Activated CD8-positive, alpha-beta memory T cell treated with anti-CD3 and anti-CD28 coated beads for 1 hour (primary cell): ENCODE measurements at regions not wholly inside any gene's neighbourhood (a gene's known extent, or its start where the extent isn't known, plus 50 kb on each side); places are given as distances from the start of the nearest gene placed in this dataset.

ENCODE experiments used
- DNase-seq, 2 donors: peaks; one replicate each; pipeline ENCODE4 v3.0.0-alpha.2; 2020; ENCODE audit warnings: low read depth in 1 of 2; ENCODE audit errors: extremely low read depth in 1 of 2

DNA sequence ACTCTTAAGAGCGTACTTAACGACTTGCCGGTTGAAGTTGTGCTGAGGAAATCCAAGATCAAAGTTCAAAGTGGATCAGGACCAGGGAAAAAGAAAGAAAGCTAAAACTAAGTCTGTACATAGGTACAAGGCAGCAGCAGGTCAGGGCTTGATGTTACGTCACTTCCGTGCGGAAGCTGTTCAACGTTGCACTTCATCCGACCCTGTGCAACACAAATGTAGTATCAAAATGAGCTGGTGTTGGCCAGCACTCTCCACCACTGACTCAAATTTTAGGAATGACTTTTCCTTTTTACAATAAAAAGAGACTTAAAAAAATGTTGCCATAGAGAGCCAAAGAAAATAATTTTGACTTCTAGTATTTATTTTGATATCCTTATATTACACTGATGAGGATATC lies 1315.4 kb downstream of the EFNB2 start:
- DNase-seq = no peak

DNA sequence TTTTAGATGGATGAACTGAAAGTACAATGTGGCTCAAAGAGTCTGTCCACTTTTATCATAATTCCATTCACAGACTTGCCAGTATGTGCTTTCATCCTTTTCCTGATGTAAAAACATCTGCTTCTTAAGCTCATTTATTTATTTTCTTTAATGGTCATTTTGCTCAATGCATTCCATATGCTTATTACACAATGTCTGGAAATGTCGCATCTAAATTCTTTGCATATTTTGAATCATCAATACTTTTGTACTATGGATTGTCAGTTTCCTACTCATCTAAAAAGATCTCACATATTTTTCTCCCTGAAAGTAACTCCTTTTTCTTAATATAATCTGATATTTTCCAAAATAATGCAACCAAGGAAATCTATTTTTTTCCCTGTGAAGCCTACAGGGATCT lies 1315.8 kb downstream of the EFNB2 start:
- no peak for DNase-seq

DNA sequence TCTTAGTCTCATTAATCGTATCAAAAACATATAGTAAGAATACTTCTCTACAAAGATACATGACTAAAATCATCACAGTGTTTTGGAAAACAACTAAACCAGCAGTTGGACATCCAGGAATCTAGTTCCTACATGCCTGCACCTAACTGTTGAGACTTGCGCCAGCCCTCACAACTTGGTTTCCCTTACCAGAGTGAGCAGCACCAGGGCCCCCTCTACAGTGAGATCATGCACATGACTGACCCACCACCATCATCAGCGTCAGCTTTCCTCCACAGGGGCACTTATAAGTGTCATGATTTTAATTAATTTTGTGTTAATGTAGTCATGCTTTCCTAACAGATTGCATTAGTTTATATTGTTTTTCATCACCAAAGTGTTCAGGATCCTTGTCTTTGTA lies 1322.0 kb downstream of the EFNB2 start:
- DNase-seq = no peak

DNA sequence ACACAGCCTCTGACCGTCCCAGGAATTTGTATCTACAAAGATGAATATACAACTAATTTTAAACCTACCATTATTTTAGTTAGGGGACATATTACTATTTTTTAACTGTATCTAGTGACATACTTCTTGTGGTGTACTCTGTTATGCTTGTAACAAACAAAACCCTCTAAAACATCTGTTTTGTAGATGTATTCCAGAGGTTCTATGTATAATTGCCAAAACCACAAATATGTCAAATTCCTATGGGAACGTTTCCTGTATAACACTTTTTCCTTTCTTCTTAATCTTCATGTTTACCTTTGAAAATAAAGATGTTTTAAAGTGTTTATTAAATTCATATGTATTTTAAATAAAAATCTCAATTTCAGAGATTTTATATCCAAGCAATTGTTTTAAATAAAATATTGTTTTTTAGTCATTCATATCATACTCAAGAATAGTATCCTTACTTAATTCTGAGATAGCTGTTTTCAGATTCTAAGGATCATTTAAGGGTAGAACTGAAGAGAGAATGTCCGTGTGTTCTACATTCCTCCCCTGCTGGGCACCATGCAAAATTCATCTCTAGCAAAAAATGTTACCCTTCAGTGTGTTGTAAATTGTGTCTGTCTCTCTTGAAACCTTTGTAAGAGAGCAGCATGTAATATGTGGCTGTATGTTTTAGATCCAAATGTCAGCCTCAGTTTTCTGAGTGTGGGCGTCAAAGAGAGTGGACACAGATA lies 1327.7 kb downstream of the EFNB2 start:
- DNase-seq = no peak

DNA sequence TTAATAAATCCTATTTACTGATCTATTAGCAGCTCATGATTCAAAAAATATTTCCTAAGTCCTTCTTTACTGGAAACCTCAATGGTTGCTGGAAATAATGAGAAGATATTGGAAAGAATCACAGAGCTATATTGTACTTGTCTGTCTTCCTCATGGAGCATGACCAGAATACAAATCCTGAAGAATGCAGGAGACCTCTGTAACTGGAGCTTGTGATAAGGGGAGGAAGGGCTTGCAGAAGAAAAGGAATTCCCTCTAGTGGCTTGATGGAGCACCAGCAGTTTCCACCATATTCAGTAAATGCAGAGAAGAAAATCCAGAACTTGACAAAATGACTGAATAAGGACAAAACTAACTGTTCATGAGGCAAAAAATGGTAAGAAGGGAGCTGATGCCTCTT lies 1333.1 kb downstream of the EFNB2 start:
- DNase-seq = no peak

DNA sequence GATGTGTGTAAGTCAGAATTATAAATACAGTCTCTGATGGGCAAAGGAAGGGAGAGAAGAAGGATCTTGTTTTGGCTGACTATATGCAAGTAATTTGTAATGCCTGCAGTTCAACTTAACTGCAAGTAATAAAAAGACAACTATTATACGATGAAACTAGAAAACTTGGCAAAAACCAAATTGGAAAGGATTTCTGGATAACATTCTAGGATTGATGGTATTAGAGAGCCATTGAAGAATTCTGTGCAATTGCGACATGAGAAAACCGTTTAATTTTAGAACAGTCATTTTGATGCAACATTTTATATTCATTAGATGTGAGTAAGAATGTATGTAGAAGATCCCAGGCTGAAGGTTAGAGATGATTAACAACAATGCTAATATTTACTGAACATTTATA lies 1334.1 kb downstream of the EFNB2 start:
- no peak for DNase-seq

DNA sequence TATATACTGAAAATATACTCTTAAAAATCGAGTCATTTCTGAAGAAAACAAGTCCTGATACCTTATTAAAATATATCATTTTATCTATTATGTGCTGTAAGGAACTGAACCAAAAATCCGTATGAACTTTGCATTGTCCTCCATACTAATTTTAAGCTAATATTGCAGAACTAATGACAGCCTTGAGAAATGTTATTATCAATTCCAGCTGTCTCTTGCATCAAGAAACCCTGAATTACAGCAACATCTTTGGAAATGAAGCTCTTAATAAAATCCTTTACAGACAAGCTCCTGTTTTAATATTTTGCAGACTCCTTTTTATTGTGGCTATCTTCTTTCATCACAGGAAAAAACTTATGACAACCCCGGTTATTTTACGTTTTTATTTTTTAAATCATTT lies 1335.3 kb downstream of the EFNB2 start:
- DNase-seq = no peak

DNA sequence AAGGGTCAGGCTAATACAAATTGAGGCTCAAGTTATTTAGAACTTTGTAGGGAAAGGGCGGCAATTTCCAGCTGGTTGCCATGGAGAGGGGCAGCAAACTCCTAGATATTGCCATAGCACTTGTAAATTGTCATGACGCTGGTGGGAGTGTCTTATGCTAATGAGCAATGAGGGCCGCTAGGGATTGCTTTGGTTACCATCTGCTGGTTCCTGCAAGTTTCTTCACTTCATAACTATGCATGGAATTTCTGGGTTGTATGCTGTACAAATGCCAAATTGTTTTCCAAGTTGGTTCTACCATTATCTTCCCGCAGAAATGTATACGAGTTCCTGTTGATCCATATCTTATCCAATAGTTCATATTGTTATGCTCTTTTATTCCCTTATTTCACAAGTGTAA lies 1339.4 kb downstream of the EFNB2 start:
- no peak for DNase-seq

DNA sequence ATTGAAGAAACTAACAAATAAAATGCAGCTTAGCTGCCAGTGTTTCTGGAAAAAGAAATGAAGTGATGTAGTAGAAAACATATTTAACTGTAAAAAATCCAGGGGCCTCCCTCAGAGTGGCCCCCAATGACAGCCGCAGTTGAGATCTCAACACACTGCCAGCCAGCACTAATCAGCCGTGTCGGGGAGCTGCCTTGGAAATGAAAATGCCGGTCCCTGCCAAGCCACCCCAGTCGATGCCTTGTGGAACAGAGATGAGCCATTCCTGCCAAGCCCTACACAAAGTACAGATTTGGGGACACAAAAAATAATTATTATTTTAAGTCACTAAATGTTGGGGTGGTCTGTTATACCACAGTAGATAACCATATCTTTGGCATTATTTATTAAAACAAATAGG lies 1342.4 kb downstream of the EFNB2 start:
- DNase-seq = no peak

DNA sequence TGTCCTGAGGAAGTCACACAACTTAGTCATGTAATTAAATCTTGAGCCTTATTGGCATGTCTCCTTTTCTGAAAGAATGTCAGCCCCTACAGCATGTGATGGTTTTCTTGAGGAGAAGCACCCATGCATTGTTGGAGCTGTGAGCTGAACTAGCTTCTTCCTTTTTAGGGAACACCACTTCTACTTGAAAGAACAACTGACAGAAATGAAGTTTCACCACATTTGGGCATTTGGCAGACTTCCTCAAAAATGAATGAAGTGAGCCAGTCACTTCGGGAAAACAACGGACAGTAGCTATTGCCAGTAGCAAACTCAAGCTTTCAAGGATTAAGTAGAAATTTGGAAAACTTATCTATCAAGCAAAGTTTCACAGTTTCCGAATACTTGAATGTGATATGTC lies 1351.3 kb downstream of the EFNB2 start:
- DNase-seq = no peak

DNA sequence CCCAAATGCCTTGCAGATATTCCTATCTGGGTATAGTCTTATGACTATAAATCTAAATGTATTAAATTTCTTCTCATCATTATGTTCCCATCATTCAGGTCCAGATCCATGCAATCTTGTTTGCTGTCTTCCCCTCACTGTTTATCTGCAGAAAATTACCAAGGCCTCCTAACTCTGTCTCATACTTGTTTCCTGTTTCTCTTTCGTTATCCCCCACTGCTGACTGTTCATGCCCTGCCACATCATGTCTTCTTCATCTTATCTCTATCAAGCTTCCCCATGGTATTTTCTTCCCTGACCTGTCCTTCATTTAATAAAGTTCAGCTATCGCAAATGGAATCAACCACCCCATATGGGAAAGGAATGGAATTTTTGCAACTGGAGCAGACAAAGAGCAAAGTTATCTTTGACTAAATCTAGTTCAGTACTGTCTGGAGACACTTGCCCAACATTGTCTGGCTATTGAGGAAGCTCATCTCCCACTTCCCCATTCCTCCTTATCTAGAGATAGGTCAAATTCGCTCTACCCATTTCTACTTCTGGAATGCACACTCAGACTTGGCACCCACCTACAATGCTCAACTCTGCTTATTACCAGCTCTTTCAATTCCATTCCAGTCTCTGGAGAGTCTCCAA lies 1358.1 kb downstream of the EFNB2 start:
- DNase-seq = no peak

DNA sequence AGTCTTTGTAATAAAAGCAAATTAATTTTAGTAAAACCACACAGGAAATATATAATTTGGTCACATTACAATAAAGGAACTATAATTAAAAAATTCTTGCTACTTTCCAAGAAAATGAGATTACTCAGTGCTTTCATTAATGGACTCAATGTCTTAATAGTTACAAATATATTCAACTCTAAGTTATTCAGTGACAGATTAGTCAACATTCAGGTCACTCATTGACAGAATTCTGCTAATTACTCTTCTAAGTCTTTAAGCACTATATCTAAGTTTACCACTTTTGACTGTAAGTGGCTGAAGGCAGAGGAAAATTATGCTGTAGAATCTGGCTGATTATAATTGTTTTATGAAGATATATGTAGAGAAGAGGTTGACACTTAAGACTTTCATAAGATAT lies 1365.0 kb downstream of the EFNB2 start:
- DNase-seq = no peak

DNA sequence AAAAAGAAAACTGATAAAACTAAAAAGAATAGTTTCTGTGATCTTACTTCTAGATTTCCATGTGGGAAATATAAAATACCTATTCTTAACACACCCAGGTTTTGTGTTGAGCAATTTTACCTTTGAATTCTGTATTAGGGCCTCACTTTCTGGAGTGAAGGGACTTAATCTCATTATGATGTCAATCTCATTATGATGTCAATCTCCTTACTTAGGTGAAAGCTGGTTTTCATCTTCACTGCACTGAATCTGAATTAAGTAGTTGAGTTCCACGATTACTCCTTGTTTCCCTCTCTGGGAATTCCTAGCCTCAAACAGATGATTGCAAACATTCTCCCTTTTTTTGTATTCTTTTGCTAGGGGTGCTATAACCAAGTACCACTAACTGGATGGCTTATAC lies 1367.2 kb downstream of the EFNB2 start:
- DNase-seq = no peak

DNA sequence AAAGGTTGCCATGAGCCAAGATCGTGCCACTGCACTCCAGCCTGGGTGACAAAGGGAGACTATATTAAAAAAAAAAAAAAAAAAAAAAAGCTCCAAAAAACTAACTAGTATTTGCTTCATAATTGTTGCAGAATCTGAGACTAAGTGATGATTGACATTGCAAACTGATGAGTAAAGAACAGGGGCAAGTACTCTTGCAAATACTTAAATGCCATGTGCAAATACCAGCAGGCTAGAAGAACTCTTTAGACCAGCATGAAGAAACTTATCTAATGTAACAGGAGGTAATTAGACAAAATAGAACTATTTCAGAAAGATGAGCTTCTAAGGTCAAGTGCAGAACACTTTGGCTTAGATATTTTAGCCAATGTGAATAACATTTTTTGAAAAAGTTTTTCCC lies 1368.1 kb downstream of the EFNB2 start:
- DNase-seq = no peak

DNA sequence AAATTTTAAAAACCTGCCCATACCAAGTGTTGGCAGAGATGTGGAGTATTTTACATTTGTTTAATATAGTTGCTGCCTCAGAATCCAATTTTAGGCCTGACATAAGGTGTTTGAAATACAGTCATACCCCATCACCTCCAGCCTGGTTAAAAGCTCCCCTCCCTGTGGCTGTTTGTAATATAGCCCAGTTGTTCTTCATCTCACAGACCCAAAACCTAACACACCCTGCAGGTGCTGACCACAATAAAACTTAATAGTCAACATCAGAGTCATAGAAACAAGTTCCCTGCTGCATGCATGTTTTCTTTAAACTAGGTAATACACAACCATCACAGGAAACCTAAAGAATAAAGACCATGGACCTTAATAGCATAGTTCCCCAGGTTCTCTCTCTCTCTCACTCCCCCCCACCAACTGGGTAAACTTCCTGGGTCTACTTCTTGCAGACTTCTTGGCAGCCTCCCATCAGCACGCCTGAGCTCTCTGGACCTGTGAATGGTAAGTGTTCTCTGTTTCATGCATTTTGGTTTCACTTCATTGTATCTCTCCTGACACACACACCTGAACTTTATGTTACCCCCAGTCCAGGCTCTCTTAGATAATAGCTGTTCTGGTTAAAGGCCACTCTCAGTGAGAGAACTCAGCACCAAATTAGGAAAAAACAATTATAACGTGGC lies 1369.9 kb downstream of the EFNB2 start:
- DNase-seq = no peak

DNA sequence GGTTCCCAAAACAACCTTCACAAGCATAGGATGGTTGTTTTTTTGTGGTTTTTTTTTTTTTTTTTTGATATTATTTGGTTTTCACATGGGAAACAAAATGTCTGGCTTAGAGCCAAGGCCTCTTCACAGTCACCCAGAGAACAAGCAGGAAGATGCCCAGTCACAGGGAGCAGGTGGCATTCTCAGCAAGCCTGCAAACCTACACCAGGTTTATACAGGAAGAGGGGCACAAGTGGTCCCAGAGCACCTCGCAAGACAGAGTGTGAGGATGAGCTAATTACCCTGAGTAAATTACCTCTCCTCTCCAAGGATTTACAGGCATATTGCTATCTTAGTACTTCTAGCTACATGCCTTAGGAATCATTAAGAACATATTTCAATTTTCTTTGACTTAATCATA lies 1375.6 kb downstream of the EFNB2 start:
- DNase-seq = no peak

DNA sequence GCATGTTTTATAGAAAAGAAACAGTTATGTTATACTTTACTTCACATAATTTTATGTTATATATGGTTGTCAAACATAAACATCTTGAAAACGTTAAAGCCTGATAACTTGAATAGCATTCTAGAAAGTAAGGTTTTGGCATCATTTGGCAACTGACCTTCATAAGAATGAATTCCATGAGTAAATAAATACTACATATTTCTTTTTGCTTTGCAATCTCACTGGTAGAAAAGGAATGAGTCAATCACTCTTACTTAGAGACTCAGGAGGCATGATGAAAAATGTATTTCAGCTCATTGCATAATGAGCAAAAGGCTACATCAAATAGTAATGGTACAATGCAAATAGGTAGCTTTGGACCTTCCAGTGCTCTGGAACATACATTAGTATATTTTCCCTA lies 1381.9 kb downstream of the EFNB2 start:
- DNase-seq = no peak

DNA sequence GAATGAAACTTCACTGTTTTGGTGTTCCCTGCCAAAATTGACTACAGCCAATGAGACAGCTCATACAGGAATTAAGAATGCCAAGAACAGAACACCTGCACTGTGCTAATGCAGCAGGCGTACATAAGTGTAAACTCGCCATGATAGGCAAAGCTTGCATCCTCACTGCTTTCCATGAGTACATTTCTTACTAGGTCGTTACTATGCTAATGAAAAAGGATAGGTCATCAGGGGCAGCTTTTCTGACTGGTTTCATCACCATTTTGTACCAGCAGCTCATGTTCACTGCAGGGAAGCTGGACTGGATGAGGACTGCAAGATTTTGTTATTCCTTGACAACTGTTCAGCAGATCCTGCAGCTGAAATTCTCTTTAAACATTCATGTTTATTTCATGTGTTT lies 1383.8 kb downstream of the EFNB2 start:
- DNase-seq = no peak

DNA sequence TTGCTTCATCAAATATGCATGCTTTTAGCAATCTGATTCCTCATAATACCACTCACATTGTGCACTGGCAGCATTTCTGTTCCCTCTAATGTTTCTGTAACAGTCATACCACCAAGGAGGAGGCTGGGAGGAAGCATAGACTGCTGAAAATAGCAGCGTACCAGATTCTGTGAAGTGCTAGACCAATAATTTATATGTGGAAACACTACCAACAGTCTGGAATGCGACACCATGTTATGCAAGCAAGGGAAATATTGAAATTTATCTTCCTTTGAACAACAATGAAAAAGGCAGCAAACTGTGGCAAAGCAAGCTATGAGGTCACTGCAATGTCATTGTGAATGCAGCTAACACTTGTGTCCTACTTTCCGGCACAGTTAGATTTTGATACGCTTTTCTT lies 1388.0 kb downstream of the EFNB2 start:
- no peak for DNase-seq

DNA sequence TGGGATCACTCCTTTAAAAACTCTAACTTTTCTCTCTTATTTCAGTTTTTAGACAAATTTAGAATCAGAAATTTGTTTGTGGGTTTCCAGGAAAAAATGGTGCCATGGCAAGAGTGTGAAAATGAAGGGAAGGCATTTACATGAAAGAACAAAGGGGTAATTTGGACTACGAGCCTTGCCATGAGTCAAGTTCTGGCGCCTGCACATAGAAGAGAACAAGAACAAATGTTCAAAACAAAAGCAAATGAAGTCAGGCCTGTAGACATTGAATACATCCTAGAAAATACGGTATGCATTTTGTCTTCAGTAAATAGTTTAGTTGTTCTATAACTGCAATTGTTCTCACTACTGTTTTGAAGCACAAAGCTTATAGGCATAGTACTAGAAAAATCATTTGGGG lies 1390.5 kb downstream of the EFNB2 start:
- DNase-seq = no peak

DNA sequence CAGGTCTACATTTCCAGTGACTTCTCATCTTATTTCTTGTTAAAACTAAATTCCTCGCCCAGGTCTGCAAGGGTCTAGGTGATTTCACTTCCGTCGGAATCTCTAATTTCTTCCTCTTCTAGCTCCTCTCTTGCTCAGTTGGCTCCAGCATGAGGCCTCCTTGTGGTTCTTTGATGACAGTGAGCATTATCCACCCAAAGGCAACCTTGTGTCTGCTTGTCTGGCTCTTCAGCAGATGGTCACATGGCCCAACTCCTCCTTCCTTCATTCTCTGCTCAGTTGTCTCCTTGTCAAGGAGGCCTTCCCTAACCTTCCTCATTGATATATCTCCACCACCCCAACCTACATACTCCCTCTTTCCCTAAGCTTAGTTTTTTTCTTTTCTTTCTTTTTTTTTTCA lies 1391.4 kb downstream of the EFNB2 start:
- DNase-seq = no peak

DNA sequence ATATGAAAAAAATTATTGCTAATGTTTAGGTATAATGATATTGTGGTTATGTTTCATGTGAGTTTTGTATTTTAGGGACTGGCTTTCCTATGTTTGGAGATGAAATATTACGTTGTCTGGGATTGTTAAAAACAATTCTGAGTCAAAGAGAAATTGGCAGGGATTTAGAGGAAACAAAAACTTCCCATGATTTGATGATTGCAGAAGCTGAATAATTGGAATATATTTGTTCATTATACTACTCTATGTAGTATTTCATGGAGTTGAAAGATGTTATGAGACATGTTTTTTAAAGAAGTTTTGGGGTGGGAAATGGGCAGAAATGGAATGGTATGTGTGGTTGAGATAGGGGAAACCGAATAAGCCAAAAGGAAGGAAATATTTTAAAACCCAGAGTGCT lies 1392.9 kb downstream of the EFNB2 start:
- no peak for DNase-seq
